ENCODE measurements at regions not wholly inside any gene's neighbourhood (a gene's known extent, or its start where the extent isn't known, plus 50 kb on each side); places are given as distances from the start of the nearest gene placed in this dataset.
"Not testable (repeated sequence)": the region's sequence is repeated elsewhere in the genome, so short reads cannot be mapped to it uniquely, and the experiment has no call there.

GRCh38 chr4:86472377-86473019 lies 112.6 kb upstream of the MAPK10 start:
- DNase-seq (ENCODE audit: low spot score): no peak
- intact Hi-C loops (cut with DNase I): no loop called here

- DNase-seq (ENCODE audit: low spot score); intact Hi-C loops (cut with DNase I): not testable (repeated sequence)
Observed at GRCh38 chr4:86478151-86478550, 116.0 kb upstream of the PTPN13 start.

DNA sequence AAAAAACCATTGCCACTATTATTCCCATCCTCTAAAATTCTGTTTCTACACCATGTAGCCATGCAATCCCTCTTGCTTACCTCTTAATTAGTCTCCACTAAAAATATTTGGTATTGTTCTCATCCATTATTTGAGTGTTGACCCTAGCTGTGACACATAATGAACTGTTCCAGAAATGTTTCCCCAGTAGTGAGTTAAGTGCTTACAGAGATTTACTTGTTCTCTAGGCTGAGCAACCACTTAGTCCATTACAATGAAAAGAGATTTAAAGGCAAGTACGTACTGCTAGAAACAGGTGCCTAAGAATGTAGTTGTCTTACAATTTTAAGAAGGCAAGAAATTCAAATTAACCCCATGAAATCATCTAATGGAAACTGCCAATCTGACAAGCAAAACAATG lies 112.7 kb upstream of the PTPN13 start:
- no peak for DNase-seq (ENCODE audit: low spot score)
- intact Hi-C loops (cut with DNase I): no loop called here

DNA sequence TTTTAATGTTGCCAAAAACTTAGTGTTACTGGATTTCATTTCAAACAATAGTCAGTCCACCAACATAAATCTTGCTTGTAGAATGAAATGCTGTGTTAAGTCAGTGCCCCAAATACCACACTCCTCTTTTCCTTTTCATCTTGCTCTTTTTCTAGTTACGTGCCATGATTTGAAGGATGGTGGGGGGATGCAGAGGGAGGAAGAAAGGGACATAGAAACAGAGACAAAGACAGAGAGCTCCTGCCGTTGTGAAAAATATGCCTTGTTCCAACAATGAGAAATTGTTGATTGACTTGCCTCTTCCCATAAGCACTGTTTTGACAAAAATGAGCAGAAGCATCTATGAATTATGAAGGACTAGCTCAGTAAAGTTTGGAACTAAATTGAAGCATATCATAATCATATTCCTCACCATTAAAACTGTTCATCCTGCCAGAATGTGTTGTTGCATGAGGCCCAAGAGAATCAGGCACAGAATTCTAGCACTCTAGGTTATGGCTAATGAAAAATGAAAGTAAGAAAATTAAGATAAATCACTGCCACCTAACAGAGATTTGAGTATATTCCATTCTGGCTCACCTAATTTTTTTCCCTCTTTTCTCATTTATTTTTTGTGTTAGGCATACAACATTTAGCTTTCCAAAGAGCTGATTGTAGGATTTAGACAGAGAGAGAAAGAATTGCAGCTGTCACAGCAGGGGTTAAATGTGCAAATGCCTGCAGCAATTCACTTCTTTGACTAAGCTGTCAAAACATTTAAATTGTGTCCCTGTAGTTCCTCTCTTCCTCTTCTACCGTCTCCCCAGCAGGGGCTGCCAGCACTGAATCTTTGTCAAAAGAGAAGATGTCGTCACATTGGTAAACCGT lies 111.6 kb upstream of the PTPN13 start:
- intact Hi-C loops (cut with DNase I): no loop called here
- no peak for DNase-seq (ENCODE audit: low spot score)

DNA sequence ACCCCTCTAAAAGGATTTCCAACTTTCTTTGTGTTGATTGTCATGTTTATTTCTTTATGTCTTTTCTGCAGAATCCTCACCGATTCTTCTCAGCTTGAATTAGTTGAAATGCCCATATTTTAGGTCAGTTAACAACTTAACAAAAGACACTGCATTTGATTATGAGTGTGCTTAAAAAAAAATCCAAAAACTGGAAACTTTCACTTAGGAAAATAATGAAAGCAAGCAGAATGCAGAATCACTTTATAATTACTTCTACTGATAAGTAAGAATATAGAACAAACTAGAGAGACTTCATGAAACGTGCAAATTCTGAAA lies 111.0 kb upstream of the PTPN13 start:
- intact Hi-C loops (cut with DNase I): no loop called here
- DNase-seq (ENCODE audit: low spot score): no peak

DNA sequence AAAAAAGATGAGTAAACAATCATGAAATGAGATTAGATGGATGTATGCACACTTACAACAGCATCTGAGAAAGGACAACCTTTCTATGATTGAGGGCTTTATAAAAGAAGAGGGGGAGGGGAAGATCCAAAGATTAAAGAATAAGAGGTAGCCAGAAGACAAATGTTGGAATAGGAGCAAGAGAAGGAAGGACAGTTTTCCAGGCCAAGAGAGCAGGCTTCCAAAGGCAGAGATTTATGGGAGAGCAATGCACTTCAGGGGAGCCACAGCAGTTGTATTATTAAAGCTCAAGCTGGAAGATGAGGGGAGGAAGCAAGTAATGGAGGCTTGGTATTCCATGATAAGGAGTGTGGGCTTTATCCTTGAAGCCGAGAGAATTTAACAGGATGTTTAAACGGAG lies 110.3 kb upstream of the PTPN13 start:
- intact Hi-C loops (cut with DNase I): no loop called here
- no peak for DNase-seq (ENCODE audit: low spot score)

DNA sequence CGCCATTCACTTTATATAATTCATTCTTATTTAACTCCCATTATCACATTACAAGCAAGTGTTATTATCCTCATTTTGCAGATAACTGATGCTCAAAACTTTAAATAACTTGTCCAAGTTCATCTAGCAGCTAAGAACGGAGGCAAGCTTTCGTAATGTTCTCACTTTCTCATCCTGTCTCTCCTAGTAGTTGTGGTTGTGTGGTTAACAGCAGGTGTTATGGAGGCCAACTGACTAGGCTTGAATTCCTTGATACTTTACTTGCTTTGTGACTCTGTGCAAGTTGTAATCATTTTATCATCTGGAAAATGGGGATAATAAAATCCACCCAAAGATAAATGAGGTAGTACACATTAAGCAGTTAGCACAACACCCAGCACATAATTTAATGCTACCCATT lies 109.9 kb upstream of the PTPN13 start:
- intact Hi-C loops (cut with DNase I): no loop called here
- DNase-seq (ENCODE audit: low spot score): no peak

DNA sequence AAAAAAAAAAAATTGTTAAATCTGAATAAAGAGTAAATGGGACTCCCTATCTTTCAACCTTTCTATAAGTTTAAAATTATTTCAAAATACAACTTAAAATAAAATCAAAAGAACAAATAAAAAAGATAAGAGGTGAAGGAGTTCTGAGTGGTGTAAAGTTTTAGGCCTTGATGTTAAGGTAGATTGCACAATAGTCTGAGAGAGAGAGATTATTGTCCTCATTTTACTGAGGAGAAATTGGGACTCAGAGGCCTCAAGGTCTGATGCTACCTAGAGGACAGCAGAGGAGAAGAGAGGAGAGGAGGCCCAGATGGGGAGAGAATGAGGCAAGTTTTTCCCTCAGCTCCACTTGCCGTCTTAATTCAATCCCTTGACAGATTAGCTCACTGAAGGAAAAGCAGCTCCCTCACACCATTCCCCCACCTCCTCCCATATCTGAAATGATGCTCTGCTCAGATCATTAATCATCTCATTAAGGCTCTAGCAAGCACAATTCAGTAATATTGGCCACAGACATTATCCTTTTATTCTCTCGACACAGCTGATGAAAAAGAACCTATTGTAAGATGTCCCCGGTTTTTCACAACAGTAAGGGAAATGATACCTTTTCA lies 106.3 kb upstream of the PTPN13 start:
- intact Hi-C loops (cut with DNase I): no loop called here
- DNase-seq (ENCODE audit: low spot score): no peak

DNA sequence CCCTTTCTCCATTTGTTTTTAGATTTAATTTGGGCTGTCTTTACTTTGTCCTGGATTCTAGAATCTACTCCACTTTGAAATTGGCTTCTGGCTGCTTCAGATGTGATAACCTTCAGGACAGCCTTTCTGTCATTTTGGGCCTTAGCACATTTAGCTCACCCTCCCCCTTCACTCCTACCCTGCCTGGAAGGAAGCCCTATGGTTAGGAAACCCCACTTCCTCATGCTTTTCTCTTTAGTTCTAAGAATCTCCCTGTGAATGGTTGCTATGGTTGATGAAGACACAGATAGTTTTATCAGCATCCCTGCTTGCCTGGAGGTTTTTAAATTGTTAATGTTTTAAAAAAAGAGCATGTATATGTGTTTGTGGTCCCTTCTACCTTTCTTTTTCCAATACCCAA lies 100.7 kb upstream of the PTPN13 start:
- DNase-seq (ENCODE audit: low spot score): no peak
- intact Hi-C loops (cut with DNase I): no loop called here

GRCh38 chr4:86496094-86497080 lies 97.7 kb upstream of the PTPN13 start:
- intact Hi-C loops (cut with DNase I): loop anchor here in 1 of 2 donors (5.0 kb wide), 1 partner anchor 396 kb away; the partner anchor contains the start of gene C4orf36
- DNase-seq (ENCODE audit: low spot score): no peak

GRCh38 chr4:86497131-86497530 lies 97.0 kb upstream of the PTPN13 start:
- DNase-seq (ENCODE audit: low spot score): no peak
- intact Hi-C loops (cut with DNase I): loop anchor here in 1 of 2 donors (5.0 kb wide), 1 partner anchor 395 kb away; the partner anchor contains the start of gene C4orf36

- intact Hi-C loops (cut with DNase I): loop anchor here in 1 of 2 donors (5.0 kb wide), 1 partner anchor 394 kb away; the partner anchor contains the start of gene C4orf36
- no peak for DNase-seq (ENCODE audit: low spot score)
Observed at GRCh38 chr4:86497980-86498862, 95.9 kb upstream of the PTPN13 start.

DNA sequence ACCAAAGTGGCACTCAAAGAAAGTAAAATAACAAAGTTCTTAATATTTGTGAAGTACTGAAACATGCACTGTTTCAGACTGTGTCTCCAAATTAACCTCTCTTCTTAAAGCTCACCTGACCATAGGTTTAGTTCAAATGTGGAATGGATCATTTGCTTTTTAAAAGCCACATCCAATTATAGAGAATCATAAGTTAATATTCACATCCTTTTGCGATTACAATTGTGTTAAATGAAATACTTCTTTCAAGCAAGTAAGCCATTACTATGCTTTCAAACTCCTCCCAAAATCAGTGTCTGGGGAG lies 95.3 kb upstream of the PTPN13 start:
- intact Hi-C loops (cut with DNase I): loop anchor here in 1 of 2 donors (5.0 kb wide), 1 partner anchor 393 kb away; the partner anchor contains the start of gene C4orf36
- DNase-seq (ENCODE audit: low spot score): no peak

GRCh38 chr4:86500527-86500926 lies 93.6 kb upstream of the PTPN13 start:
- no peak for DNase-seq (ENCODE audit: low spot score)
- intact Hi-C loops (cut with DNase I): loop anchor here in 1 of 2 donors (5.0 kb wide), 1 partner anchor 397 kb away; no protein-coding TSS in a partner anchor

DNA sequence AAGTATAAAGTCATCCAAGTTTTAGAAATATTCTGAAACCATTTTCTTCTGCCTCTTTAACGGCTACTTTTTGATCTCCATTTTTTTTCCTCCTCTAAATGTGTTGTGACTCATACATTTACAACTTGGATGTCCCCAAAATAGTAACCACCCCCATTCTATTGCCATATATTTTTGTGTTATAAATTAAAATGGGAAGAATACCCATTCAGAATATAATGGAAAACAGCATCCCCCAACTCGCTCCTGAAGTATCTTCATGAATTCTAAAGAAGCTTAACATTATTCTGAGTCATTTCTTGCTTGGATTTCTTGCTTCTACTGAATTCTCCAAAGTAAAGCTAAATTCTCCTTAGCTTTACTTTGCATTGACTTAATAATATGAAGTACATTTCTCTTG lies 92.0 kb upstream of the PTPN13 start:
- intact Hi-C loops (cut with DNase I): loop anchor here in 1 of 2 donors (5.0 kb wide), 1 partner anchor 395 kb away; no protein-coding TSS in a partner anchor
- no peak for DNase-seq (ENCODE audit: low spot score)

DNA sequence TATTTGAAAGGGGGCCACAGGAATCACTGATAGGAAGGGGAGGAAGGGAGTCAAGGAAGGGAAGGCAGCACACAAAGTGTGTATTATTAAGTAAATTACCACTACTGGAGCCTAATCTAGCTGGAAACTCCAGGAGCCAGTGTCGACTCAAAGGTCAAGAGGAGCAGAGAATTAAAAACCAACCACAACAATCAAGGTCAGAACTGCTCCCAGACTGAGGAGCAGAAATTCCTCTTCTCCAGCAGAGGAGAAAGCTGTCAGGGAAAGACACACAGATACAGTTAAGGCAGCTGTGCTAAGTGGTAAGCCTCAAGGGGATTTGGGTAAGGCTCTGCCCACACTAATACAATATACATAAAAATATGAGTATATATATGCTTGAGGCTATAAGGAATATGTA lies 87.5 kb upstream of the PTPN13 start:
- intact Hi-C loops (cut with DNase I): no loop called here

GRCh38 chr4:86508436-86508835 lies 85.7 kb upstream of the PTPN13 start:
- no peak for DNase-seq (ENCODE audit: low spot score)
- intact Hi-C loops (cut with DNase I): no loop called here

More for the DNA sequence above, 87.5 kb upstream of the PTPN13 start:
- no peak for DNase-seq (ENCODE audit: low spot score)

DNA sequence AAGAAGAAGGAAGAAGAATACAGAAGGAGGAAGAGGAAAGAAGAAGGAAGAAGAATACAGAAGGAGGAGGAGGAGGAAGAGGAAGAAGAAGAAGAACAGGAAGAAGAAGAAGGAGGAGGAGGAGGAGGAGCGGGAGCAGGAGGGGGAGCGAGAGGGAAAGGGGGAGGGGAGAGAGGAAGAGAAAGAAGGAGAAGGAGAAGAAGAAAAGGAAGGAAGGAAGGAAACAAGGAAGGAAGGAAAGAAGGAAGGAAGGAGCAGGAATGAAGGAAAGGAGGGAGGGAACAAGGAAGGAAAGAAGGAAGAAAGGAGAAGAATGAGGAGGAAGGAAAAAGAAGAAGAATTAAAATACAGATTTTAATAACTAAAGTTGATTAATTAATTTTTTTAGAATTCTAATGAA lies 82.5 kb upstream of the PTPN13 start:
- DNase-seq (ENCODE audit: low spot score): no peak
- intact Hi-C loops (cut with DNase I): no loop called here
